ENCODE measurements at regions not wholly inside any gene's neighbourhood (a gene's known extent, or its start where the extent isn't known, plus 50 kb on each side); places are given as distances from the start of the nearest gene placed in this dataset.

- DNase-seq (ENCODE audit: low spot score): no peak
Measured at GRCh38 chr9:14962193-14962882, 52.1 kb upstream of the FREM1 start.

- DNase-seq (ENCODE audit: low spot score): no peak
Measured at GRCh38 chr9:14961372-14962068, 51.3 kb upstream of the FREM1 start.

- DNase-seq (ENCODE audit: low spot score): no peak
Measured at GRCh38 chr9:14960881-14961280, 50.7 kb upstream of the FREM1 start.

Measured in COLO829 (cell line).